Endothelial cell of umbilical vein (primary cell): ENCODE measurements at regions not wholly inside any gene's neighbourhood (a gene's known extent, or its start where the extent isn't known, plus 50 kb on each side); places are given as distances from the start of the nearest gene placed in this dataset.

ENCODE experiments used
- CTCF ChIP-seq, 2 donors: IDR thresholded peaks; 1 replicate in 1 of 2; 2 replicates in 1 of 2; pipeline ENCODE4 v1.5.1; 2011; ENCODE audit warnings: low read length in 2 of 2, mild to moderate bottlenecking in 2 of 2, moderate library complexity in 2 of 2, control low read depth in 1 of 2, inconsistent platforms in 1 of 2, low read depth in 1 of 2; ENCODE audit not compliant: insufficient read depth in 1 of 2; ENCODE audit errors: extremely low read depth in 1 of 2
- EZH2 ChIP-seq: IDR thresholded peaks from 2 replicates; pipeline ENCODE4 v1.6.1; 2012; ENCODE audit warnings: borderline replicate concordance, low read depth, mild to moderate bottlenecking, moderate library complexity, low read length, inconsistent platforms; ENCODE audit not compliant: severe bottlenecking
- MYC ChIP-seq: IDR thresholded peaks from one replicate; pipeline ENCODE4 v1.6.1; 2011; ENCODE audit warnings: mild to moderate bottlenecking, low read depth, low read length
- POLR2A ChIP-seq: IDR thresholded peaks from 2 replicates; pipeline ENCODE4 v1.6.1; 2012; ENCODE audit warnings: low read depth, mild to moderate bottlenecking, control low read depth, low read length
- POLR2AphosphoS5 ChIP-seq: IDR thresholded peaks from 2 replicates; pipeline ENCODE4 v1.6.1; 2012; ENCODE audit warnings: low read depth, mild to moderate bottlenecking, control low read depth, low read length, moderate library complexity; ENCODE audit not compliant: insufficient read depth

- TF ChIP-seq CTCF (IDR thresholded peaks at IDR 0.05; ENCODE audit: extremely low read depth in 1 of 2, insufficient read depth in 1 of 2, low read depth in 1 of 2, low read length in 2 of 2) = no peak
- TF ChIP-seq EZH2 = no peak
- TF ChIP-seq POLR2AphosphoS5 = no peak
- TF ChIP-seq POLR2A = no peak
- no peak for TF ChIP-seq MYC
Observed at GRCh38 chr10:61153771-61154170, 209.8 kb upstream of the RHOBTB1 start.
